ENCODE measurements at regions not wholly inside any gene's neighbourhood (a gene's known extent, or its start where the extent isn't known, plus 50 kb on each side); places are given as distances from the start of the nearest gene placed in this dataset.

DNA sequence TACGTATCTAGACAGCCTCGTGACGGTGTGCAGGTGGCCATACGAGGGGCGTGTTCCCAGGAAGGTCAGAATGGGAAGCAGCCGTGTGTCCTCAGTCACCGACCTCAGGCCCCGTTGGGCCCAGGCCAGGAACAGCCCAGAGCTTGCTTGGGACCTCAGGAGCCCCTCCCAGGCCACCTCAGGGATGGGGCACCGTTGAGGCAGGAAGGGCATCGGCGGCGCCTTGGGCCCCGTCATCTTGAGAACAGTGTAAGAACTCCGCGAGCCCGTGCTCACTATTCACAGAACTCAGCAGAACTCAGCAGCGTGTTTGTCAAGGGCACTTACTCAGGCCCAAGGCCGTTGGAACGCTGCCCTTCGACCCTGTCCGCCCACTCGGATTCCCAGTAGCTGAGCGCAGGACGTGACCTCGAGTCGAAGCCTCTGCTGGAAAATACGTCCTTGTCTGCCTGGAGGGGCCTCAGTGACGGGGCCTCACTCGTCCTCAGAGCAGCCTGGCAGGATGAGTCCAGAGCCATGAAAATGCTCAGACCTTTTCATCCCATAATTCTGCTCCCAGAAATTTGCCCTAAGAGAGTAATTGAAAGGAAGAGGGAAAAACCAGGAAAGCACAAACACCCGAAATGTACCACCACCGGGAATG lies 1134.8 kb downstream of the BRD1 start:
- TF ChIP-seq, protein P1, sequence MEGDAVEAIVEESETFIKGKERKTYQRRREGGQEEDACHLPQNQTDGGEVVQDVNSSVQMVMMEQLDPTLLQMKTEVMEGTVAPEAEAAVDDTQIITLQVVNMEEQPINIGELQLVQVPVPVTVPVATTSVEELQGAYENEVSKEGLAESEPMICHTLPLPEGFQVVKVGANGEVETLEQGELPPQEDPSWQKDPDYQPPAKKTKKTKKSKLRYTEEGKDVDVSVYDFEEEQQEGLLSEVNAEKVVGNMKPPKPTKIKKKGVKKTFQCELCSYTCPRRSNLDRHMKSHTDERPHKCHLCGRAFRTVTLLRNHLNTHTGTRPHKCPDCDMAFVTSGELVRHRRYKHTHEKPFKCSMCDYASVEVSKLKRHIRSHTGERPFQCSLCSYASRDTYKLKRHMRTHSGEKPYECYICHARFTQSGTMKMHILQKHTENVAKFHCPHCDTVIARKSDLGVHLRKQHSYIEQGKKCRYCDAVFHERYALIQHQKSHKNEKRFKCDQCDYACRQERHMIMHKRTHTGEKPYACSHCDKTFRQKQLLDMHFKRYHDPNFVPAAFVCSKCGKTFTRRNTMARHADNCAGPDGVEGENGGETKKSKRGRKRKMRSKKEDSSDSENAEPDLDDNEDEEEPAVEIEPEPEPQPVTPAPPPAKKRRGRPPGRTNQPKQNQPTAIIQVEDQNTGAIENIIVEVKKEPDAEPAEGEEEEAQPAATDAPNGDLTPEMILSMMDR (conservative IDR thresholded peaks at IDR 0.05; ENCODE audit: low read depth, low read length): no peak
- DNase-seq (ENCODE audit: low read depth): no peak
- H3K4me3 ChIP-seq (ENCODE audit: low read depth, low read length): no peak overlapping the region

DNA sequence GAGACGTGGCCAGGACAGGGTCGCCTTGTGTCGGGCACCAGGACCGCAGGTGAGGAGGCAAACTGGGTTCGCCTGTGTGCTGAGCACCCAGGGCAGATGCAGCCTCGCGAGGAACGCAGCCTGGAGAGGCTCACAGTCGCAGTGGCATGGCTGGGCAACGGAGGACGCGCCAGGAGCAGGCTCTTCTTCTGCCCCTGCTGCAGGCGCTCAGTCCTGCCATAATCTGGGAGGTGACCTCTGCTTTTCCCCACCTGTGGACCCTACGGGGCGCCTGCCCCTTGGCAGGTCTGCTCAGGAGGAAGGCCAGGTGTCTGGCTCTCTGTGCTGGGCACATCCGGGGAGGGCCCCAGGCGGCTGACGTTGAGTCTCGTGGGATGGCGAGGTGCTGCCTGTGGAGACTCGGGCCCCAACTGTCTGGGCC lies 1136.2 kb downstream of the BRD1 start:
- TF ChIP-seq, protein P1 (conservative IDR thresholded peaks at IDR 0.05; ENCODE audit: low read depth, low read length): no peak
- no peak overlapping the region for H3K4me3 ChIP-seq (ENCODE audit: low read depth, low read length)
- no peak for DNase-seq (ENCODE audit: low read depth)

DNA sequence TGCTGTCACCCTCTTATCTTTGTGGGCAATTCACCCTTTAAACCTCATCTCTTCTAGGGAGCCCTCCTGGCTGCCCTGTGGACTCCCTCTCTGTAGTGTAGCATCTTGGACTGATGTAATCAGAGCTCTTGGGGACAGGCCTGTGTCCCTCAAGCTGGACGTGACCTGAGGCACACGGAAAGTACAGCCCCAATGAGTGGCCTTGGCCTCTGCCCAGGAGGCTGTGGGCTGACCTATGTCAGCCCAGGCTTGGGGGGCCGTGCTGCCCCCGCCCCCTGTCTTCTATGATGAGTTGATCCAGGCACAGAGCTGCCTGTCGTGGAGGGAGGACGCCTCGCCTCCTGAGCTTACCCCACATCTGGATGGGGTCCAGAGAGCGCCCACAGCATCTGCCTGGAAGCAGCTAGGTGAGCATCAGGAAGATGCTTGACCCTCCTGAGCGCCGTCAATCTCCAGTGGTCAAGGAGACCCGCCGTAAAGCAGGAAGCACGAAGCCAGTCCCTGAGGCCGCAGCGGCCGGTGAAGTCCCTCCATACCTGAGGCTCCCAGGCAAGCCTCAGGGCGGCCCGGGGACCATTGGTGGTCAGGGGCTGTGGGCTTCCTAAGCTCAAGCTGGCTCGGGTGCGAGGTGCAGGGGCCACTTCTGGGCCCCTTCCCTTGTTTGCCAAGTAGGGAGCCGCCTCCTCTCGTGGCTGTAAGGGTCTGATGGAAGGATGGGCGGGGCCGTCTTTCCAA lies 1136.9 kb downstream of the BRD1 start:
- TF ChIP-seq, protein P1 (conservative IDR thresholded peaks at IDR 0.05; ENCODE audit: low read depth, low read length): no peak
- no peak for DNase-seq (ENCODE audit: low read depth)
- H3K4me3 ChIP-seq (ENCODE audit: low read depth, low read length): no peak overlapping the region

DNA sequence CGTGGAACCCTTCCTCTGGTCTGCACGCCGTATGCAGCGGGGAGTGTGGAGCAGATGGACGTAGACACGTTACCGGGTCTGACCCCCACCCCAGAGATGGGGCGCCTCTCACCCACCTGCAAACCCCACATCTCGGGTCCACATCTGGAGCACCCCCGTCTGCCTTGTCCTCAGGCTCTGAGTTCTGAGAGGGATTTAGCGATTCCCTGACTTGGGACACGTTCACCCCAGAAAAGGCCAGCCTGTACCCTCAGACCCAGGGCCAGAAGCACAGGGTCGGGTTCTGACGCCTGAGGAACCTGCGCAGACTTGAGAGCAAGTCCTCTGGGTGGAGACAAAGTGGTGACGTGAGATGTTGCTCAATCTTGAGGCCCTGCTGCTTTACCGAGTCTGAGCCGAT lies 1138.5 kb downstream of the BRD1 start:
- DNase-seq (ENCODE audit: low read depth): no peak
- TF ChIP-seq, protein P1 (conservative IDR thresholded peaks at IDR 0.05; ENCODE audit: low read depth, low read length): no peak
- no peak overlapping the region for H3K4me3 ChIP-seq (ENCODE audit: low read depth, low read length)

DNA sequence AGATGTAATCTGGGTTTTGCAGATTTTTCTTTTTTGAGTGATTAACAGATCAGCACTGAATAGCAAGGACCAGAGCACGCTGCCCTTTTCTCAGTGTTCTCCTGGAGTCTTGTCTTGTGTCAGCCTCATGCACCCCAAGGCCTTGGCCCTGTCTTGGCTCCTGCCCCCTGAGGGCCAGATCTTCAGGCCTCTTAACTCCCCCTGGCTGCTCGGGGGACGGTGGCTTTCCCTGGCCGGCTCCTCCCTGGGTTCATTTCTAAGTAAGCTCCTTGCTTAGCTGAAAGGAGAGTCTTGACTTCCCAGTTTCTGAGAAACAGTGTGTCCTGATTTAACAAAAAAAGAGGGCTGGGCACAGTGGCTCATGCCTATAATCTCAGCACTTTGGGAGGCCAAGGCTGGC lies 1139.3 kb downstream of the BRD1 start:
- no peak for DNase-seq (ENCODE audit: low read depth)
- no peak overlapping the region for H3K4me3 ChIP-seq (ENCODE audit: low read depth, low read length)
- TF ChIP-seq, protein P1 (conservative IDR thresholded peaks at IDR 0.05; ENCODE audit: low read depth, low read length): no peak

DNA sequence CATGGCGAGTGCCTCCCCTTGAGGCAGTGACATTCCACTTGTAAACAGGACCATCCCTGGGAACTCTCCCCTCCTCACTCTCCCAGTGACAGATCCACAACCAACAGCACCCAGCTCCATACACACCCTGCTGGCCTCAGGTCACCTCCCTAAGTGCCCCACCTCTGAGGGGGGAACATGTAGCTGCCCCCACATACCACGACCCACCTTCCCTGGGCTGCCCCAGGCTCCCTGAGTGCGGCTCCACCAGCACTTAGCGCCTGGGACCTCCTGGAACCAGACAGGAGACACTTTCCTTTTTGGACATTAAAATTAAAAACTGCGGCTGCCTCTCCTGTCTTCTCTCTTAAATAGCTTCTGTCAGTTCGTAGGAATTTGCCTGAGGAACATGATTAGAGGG lies 1140.1 kb downstream of the BRD1 start:
- H3K4me3 ChIP-seq (ENCODE audit: low read depth, low read length): no peak overlapping the region
- TF ChIP-seq, protein P1 (conservative IDR thresholded peaks at IDR 0.05; ENCODE audit: low read depth, low read length): no peak
- no peak for DNase-seq (ENCODE audit: low read depth)
